IPS-20b (cell line): ENCODE measurements at regions not wholly inside any gene's neighbourhood (a gene's known extent, or its start where the extent isn't known, plus 50 kb on each side); places are given as distances from the start of the nearest gene placed in this dataset.

ENCODE experiments used
- H3K27ac ChIP-seq: one replicate; pipeline ENCODE4 v1.5.1; 2013; ENCODE audit warnings: low read length
- H3K27me3 ChIP-seq: 2 replicates; pipeline ENCODE4 v1.6.1; 2013; ENCODE audit warnings: mild to moderate bottlenecking, low read length, inconsistent platforms; ENCODE audit not compliant: insufficient read depth
- H3K36me3 ChIP-seq: 2 replicates; pipeline ENCODE4 v1.6.1; 2013; ENCODE audit warnings: low read depth, mild to moderate bottlenecking, inconsistent platforms, low read length, moderate library complexity; ENCODE audit not compliant: insufficient read depth
- H3K4me1 ChIP-seq: 2 replicates; pipeline ENCODE4 v1.6.1; 2013; ENCODE audit warnings: mild to moderate bottlenecking, control low read depth, inconsistent platforms, low read length, moderate library complexity; ENCODE audit not compliant: insufficient read depth
- H3K4me3 ChIP-seq: 2 replicates; pipeline ENCODE4 v1.5.1; 2013; ENCODE audit warnings: mild to moderate bottlenecking, low read length, inconsistent platforms
- H3K9ac ChIP-seq: 2 replicates; pipeline ENCODE4 v1.6.1; 2013; ENCODE audit warnings: low read depth, mild to moderate bottlenecking, inconsistent platforms, low read length, moderate library complexity
- H3K9me3 ChIP-seq: 2 replicates; pipeline ENCODE4 v1.6.1; 2013; ENCODE audit warnings: mild to moderate bottlenecking, low read depth, low read length, inconsistent platforms; ENCODE audit not compliant: insufficient read depth

GRCh38 chr5:27523629-27524028, 485.2 kb upstream of the CDH9 start:
- Histone ChIP-seq H3K4me3 (no peak overlapping the region), H3K36me3 (no peaks in the 10 kb centered on the region), H3K27ac (no peak overlapping the region), H3K4me1 (no peaks in the 10 kb centered on the region), H3K27me3 (no peaks in the 10 kb centered on the region), H3K9ac (no peak overlapping the region), H3K9me3 (no peaks in the 10 kb centered on the region)

GRCh38 chr5:27516437-27516836, 478.1 kb upstream of the CDH9 start:
- Histone ChIP-seq H3K27ac (no peak overlapping the region), H3K27me3 (no peaks in the 10 kb centered on the region), H3K9me3 (no peaks in the 10 kb centered on the region)

GRCh38 chr5:27511061-27511460, 472.7 kb upstream of the CDH9 start:
- H3K4me1 ChIP-seq, result no peaks in the 10 kb centered on the region
- no peaks in the 10 kb centered on the region for H3K9me3 ChIP-seq
- H3K36me3 ChIP-seq, result no peaks in the 10 kb centered on the region
- H3K27ac ChIP-seq, result no peak overlapping the region
- no peak overlapping the region for H3K9ac ChIP-seq
- no peak overlapping the region for H3K4me3 ChIP-seq
- H3K27me3 ChIP-seq, result no peaks in the 10 kb centered on the region

More at GRCh38 chr5:27516437-27516836, 478.1 kb upstream of the CDH9 start:
- Histone ChIP-seq H3K36me3 (no peaks in the 10 kb centered on the region), H3K4me3 (no peak overlapping the region), H3K4me1 (no peaks in the 10 kb centered on the region), H3K9ac (no peak overlapping the region)

- no peak overlapping the region for H3K27ac ChIP-seq
Observed at GRCh38 chr5:27503813-27504212, 465.4 kb upstream of the CDH9 start.

GRCh38 chr5:27502236-27502635, 463.9 kb upstream of the CDH9 start:
- Histone ChIP-seq H3K4me1 (no peaks in the 10 kb centered on the region), H3K4me3 (no peak overlapping the region), H3K9me3 (no peaks in the 10 kb centered on the region), H3K27ac (no peak overlapping the region), H3K27me3 (no peaks in the 10 kb centered on the region), H3K36me3 (no peaks in the 10 kb centered on the region), H3K9ac (no peak overlapping the region)

More at GRCh38 chr5:27503813-27504212, 465.4 kb upstream of the CDH9 start:
- Histone ChIP-seq H3K9ac (no peak overlapping the region), H3K9me3 (no peaks in the 10 kb centered on the region), H3K4me1 (no peaks in the 10 kb centered on the region), H3K27me3 (no peaks in the 10 kb centered on the region), H3K4me3 (no peak overlapping the region), H3K36me3 (no peaks in the 10 kb centered on the region)

- Histone ChIP-seq H3K4me3 (no peak overlapping the region), H3K27me3 (no peaks in the 10 kb centered on the region), H3K4me1 (no peaks in the 10 kb centered on the region), H3K9ac (no peak overlapping the region), H3K9me3 (no peaks in the 10 kb centered on the region), H3K36me3 (no peaks in the 10 kb centered on the region), H3K27ac (no peak overlapping the region)
Observed at GRCh38 chr5:27497491-27497890, 459.1 kb upstream of the CDH9 start.

GRCh38 chr5:27494887-27495286, 456.5 kb upstream of the CDH9 start:
- Histone ChIP-seq H3K4me3 (no peak overlapping the region), H3K36me3 (no peaks in the 10 kb centered on the region), H3K9ac (no peak overlapping the region), H3K4me1 (no peaks in the 10 kb centered on the region), H3K9me3 (no peaks in the 10 kb centered on the region), H3K27me3 (no peaks in the 10 kb centered on the region), H3K27ac (no peak overlapping the region)

GRCh38 chr5:27491746-27492439, 453.5 kb upstream of the CDH9 start:
- Histone ChIP-seq H3K36me3 (no peaks in the 10 kb centered on the region), H3K4me3 (no peak overlapping the region), H3K4me1 (no peaks in the 10 kb centered on the region), H3K9ac (no peak overlapping the region), H3K27ac (no peak overlapping the region), H3K27me3 (no peaks in the 10 kb centered on the region), H3K9me3 (no peaks in the 10 kb centered on the region)

GRCh38 chr5:27491047-27491446, 452.7 kb upstream of the CDH9 start:
- Histone ChIP-seq H3K36me3 (no peaks in the 10 kb centered on the region), H3K9ac (no peak overlapping the region), H3K9me3 (no peaks in the 10 kb centered on the region), H3K27me3 (no peaks in the 10 kb centered on the region), H3K4me1 (no peaks in the 10 kb centered on the region), H3K27ac (no peak overlapping the region), H3K4me3 (no peak overlapping the region)

GRCh38 chr5:27489701-27490100, 451.3 kb upstream of the CDH9 start:
- Histone ChIP-seq H3K36me3 (no peaks in the 10 kb centered on the region), H3K4me1 (no peaks in the 10 kb centered on the region), H3K9ac (no peak overlapping the region), H3K4me3 (no peak overlapping the region), H3K27ac (no peak overlapping the region), H3K9me3 (no peaks in the 10 kb centered on the region), H3K27me3 (no peaks in the 10 kb centered on the region)

- no peaks in the 10 kb centered on the region; the same call in 1 of the 2 replicates for H3K4me1 ChIP-seq
- no peak overlapping the region for H3K9ac ChIP-seq
- no peaks in the 10 kb centered on the region for H3K27me3 ChIP-seq
- H3K36me3 ChIP-seq, result peaks cover 27% of the 10 kb centered on the region
- no peak overlapping the region for H3K27ac ChIP-seq
- peaks cover 2% of the 10 kb centered on the region; the same call in 1 of the 2 replicates for H3K9me3 ChIP-seq
- no peak overlapping the region for H3K4me3 ChIP-seq
Observed at GRCh38 chr5:27482663-27483062, 444.3 kb upstream of the CDH9 start.

GRCh38 chr5:27479859-27480258, 441.5 kb upstream of the CDH9 start:
- Histone ChIP-seq H3K27ac (no peak overlapping the region), H3K36me3 (peaks cover 55% of the 10 kb centered on the region), H3K4me1 (no peaks in the 10 kb centered on the region; the same call in 1 of the 2 replicates), H3K9ac (no peak overlapping the region), H3K9me3 (peaks cover 30% of the 10 kb centered on the region), H3K27me3 (no peaks in the 10 kb centered on the region), H3K4me3 (no peak overlapping the region)
